ENCODE measurements at regions not wholly inside any gene's neighbourhood (a gene's known extent, or its start where the extent isn't known, plus 50 kb on each side); places are given as distances from the start of the nearest gene placed in this dataset.
A peak's percentile ranks its signal among the peaks of the same experiment; 100 is the strongest.
"Not testable (repeated sequence)": the region's sequence is repeated elsewhere in the genome, so short reads cannot be mapped to it uniquely, and the experiment has no call there.

- DNase-seq = peak; percentile 49
- in situ Hi-C loops (cut with MboI; ENCODE audit: low pct_unique_long_range_greater_than_20kb, low sequenced_read_pairs) = not testable (repeated sequence)
Measured at GRCh38 chrY:11461406-11461805, 1239.6 kb upstream of the USP9Y start.

DNA sequence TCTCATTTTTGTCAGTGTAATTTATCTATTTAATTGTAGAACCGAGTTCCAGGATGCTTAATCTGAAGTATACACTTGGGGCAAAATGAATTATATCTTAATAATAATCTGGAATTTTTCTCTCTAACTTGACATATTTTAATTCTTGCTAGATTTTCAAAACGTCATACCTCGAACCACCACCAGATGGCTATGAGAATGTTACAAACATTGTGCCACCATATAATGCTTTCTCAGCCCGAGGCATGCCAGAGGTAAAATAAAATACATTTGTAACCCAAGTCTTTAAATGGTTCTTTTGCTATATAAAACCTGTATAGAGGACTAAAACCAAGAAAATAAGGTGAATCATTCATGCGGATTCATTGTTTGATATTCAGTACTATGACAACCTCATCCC is 1234.3 kb upstream of the USP9Y start:
- in situ Hi-C loops (cut with MboI; ENCODE audit: low pct_unique_long_range_greater_than_20kb, low sequenced_read_pairs); DNase-seq: not testable (repeated sequence)

Data from KBM-7 (cell line).